Keratinocyte (primary cell): ENCODE measurements at regions not wholly inside any gene's neighbourhood (a gene's known extent, or its start where the extent isn't known, plus 50 kb on each side); places are given as distances from the start of the nearest gene placed in this dataset.

Source experiments
- EZH2 ChIP-seq: IDR thresholded peaks from one replicate; pipeline ENCODE4 v1.6.1; 2012; ENCODE audit warnings: inconsistent platforms, mild to moderate bottlenecking, low read length, moderate library complexity
- TF ChIP-seq, protein P1 (sequence below), 3 experiments: IDR thresholded peaks in 1 of 3; conservative IDR thresholded peaks in 1 of 3; optimal IDR thresholded peaks in 1 of 3; 2 replicates in 2 of 3; 3 replicates in 1 of 3; pipeline versions ENCODE3 to v1.5.1; 2011; ENCODE audit warnings: low read length in 3 of 3, mild to moderate bottlenecking in 3 of 3, moderate library complexity in 2 of 3, control low read depth in 1 of 3, inconsistent platforms in 1 of 3; ENCODE audit not compliant: insufficient read depth in 2 of 3; ENCODE audit errors: extremely low read depth in 1 of 3

DNA sequence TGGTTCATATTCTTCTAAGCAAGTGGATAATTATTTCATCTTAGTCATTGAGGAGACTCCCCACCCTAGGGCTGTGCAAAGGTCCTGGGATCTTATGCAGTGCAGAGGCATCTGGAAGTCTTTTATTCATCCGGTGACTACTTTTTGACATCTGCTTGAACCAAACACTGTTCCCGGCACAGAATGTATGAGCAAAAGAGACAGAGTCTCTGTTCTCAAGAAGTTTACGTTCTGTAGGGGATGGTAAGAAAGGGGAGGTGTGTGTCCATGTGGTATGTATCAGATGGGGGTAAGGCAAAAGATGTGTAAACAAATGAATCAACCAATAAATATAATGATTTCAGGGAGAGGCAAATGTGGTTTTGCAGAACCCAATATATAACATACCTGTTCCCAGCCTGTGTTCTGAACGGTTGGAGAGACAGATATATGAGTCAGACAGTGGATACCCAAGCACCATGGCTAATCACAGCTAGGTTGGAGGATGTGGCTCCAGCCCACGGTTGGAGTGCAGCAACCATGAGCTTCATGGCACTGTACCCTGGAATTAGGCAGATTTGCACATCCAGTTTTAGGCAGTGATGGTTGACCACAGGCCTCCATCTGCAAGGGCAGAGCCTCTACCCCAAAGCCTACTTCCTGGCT, 75.1 kb upstream of the CADM1 start:
- TF ChIP-seq, protein P1, sequence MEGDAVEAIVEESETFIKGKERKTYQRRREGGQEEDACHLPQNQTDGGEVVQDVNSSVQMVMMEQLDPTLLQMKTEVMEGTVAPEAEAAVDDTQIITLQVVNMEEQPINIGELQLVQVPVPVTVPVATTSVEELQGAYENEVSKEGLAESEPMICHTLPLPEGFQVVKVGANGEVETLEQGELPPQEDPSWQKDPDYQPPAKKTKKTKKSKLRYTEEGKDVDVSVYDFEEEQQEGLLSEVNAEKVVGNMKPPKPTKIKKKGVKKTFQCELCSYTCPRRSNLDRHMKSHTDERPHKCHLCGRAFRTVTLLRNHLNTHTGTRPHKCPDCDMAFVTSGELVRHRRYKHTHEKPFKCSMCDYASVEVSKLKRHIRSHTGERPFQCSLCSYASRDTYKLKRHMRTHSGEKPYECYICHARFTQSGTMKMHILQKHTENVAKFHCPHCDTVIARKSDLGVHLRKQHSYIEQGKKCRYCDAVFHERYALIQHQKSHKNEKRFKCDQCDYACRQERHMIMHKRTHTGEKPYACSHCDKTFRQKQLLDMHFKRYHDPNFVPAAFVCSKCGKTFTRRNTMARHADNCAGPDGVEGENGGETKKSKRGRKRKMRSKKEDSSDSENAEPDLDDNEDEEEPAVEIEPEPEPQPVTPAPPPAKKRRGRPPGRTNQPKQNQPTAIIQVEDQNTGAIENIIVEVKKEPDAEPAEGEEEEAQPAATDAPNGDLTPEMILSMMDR (optimal IDR thresholded peaks at IDR 0.05 in 1 of 3, IDR thresholded peaks at IDR 0.05 in 1 of 3, conservative IDR thresholded peaks at IDR 0.05 in 1 of 3; ENCODE audit: extremely low read depth in 1 of 3, insufficient read depth in 2 of 3, low read length in 3 of 3), result no peak
- TF ChIP-seq EZH2, result no peak
